ENCODE measurements at regions not wholly inside any gene's neighbourhood (a gene's known extent, or its start where the extent isn't known, plus 50 kb on each side); places are given as distances from the start of the nearest gene placed in this dataset.

- TF ChIP-seq CTCF (IDR thresholded peaks at IDR 0.05), result no peak
- no peak for TF ChIP-seq POLR2AphosphoS5 (IDR thresholded peaks at IDR 0.05)
- no peak for TF ChIP-seq EP300 (IDR thresholded peaks at IDR 0.05)
- no peak for TF ChIP-seq POLR2A (IDR thresholded peaks at IDR 0.05)
These were observed 72.2 kb downstream of the SERINC2 start for GRCh38 chr1:31485166-31485565.

Measured in gastroesophageal sphincter (tissue), 3 donors.